Neural progenitor cell (in vitro differentiated cells): ENCODE measurements at regions not wholly inside any gene's neighbourhood (a gene's known extent, or its start where the extent isn't known, plus 50 kb on each side); places are given as distances from the start of the nearest gene placed in this dataset.

ENCODE experiments used
- DNase-seq: peaks from one replicate; pipeline ENCODE4 v3.0.0-alpha.2; 2016; ENCODE audit warnings: low spot score
- H2AFZ ChIP-seq: fragments of 200-600 bp; sonication (generic); replicated peaks from 2 replicates; pipeline ENCODE4 v1.6.1; 2016; ENCODE audit warnings: antibody characterized with exemption
- H3F3A ChIP-seq: fragments of 200-600 bp; sonication (generic); 2 replicates; pipeline ENCODE4 v1.6.1; 2016; ENCODE audit warnings: antibody characterized with exemption, low read depth
- H3K27ac ChIP-seq: fragments of 200-600 bp; sonication (generic); 2 replicates; pipeline ENCODE4 v1.5.1; 2016; ENCODE audit warnings: mild to moderate bottlenecking
- H3K27me3 ChIP-seq: fragments of 200-600 bp; sonication (generic); 2 replicates; pipeline ENCODE4 v1.6.1; 2016; ENCODE audit warnings: mild to moderate bottlenecking, moderate library complexity
- H3K36me3 ChIP-seq: fragments of 200-600 bp; sonication (generic); 2 replicates; pipeline ENCODE4 v1.5.1; 2016
- H3K4me1 ChIP-seq: fragments of 200-600 bp; sonication (generic); 2 replicates; pipeline ENCODE4 v1.6.1; 2016; ENCODE audit warnings: mixed run types
- H3K4me2 ChIP-seq: fragments of 200-600 bp; sonication (generic); 2 replicates; pipeline ENCODE4 v1.6.1; 2016
- H3K4me3 ChIP-seq: fragments of 200-600 bp; sonication (generic); 2 replicates; pipeline ENCODE4 v1.5.1; 2016
- H3K79me2 ChIP-seq: fragments of 200-600 bp; sonication (generic); 2 replicates; pipeline ENCODE4 v1.6.1; 2016; ENCODE audit warnings: low read depth
- H3K9ac ChIP-seq: fragments of 200-600 bp; sonication (generic); 2 replicates; pipeline ENCODE4 v1.6.1; 2016
- H3K9me3 ChIP-seq: fragments of 200-600 bp; sonication (generic); 2 replicates; pipeline ENCODE4 v1.5.1; 2016; ENCODE audit warnings: low read depth
- H4K20me1 ChIP-seq: fragments of 200-600 bp; sonication (generic); 2 replicates; pipeline ENCODE4 v1.6.1; 2016; ENCODE audit warnings: low read depth
- H3K27ac Mint-ChIP-seq: 3 replicates; pipeline ENCODE4 v1.8.0; 2021; ENCODE audit warnings: mixed read lengths
- H3K27me3 Mint-ChIP-seq: 2 replicates; pipeline ENCODE4 v1.8.0; 2022; ENCODE audit warnings: low read depth, mild to moderate bottlenecking, inconsistent platforms, moderate library complexity, mixed read lengths; ENCODE audit not compliant: insufficient read depth
- H3K36me3 Mint-ChIP-seq: 3 replicates; pipeline ENCODE4 v1.8.0; 2021; ENCODE audit warnings: mixed read lengths
- H3K4me1 Mint-ChIP-seq: 3 replicates; pipeline ENCODE4 v1.8.0; 2021; ENCODE audit warnings: mixed read lengths
- H3K4me3 Mint-ChIP-seq: 3 replicates; pipeline ENCODE4 v1.8.0; 2021; ENCODE audit warnings: mild to moderate bottlenecking, moderate library complexity, mixed read lengths
- H3K9me3 Mint-ChIP-seq: 3 replicates; pipeline ENCODE4 v1.8.0; 2020; ENCODE audit warnings: mixed read lengths
- EZH2 ChIP-seq: fragments of 200-600 bp; sonication (generic); IDR thresholded peaks from 2 replicates; pipeline ENCODE4 v1.6.1; 2017; ENCODE audit warnings: antibody characterized with exemption, mild to moderate bottlenecking, moderate library complexity
- EZH2phosphoT487 ChIP-seq: fragments of 200-600 bp; sonication (generic); IDR thresholded peaks from 2 replicates; pipeline ENCODE4 v1.6.1; 2017; ENCODE audit warnings: antibody characterized with exemption
- TF ChIP-seq, protein P1 (sequence below): fragments of 200-600 bp; sonication (generic); IDR thresholded peaks from 2 replicates; pipeline ENCODE4 v1.5.1; 2017; ENCODE audit warnings: antibody characterized with exemption, mild to moderate bottlenecking

DNA sequence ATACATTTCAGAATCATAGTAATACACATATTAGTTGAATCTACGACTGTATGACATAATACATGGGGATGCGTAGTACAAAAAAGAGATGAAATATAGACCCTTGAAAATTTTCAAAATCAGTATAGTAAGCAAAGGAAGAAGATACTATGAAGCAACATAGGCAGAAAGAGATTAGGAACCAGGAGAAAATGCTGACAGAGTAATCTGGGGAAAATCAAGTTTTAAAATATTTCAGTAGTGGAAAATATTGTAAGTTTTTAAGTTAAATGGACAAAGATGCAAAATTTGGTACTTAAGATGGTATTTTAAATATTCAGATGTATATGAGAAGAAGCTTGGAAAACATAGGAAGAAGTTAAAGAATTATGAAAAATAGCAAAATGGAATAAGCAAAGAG lies 915.6 kb upstream of the LRFN5 start:
- Mint-ChIP-seq H3K4me1 (no peaks in the 10 kb centered on the region), H3K27me3 (peaks cover 2% of the 10 kb centered on the region), H3K9me3 (no peaks in the 10 kb centered on the region), H3K36me3 (no peaks in the 10 kb centered on the region), H3K27ac (no peak overlapping the region), H3K4me3 (no peak overlapping the region)
- H2AFZ ChIP-seq, result no peak overlapping the region
- no peak overlapping the region for H3K4me2 ChIP-seq
- no peaks in the 10 kb centered on the region for H3K27me3 ChIP-seq
- no peaks in the 10 kb centered on the region for H3K36me3 ChIP-seq
- no peaks in the 10 kb centered on the region for H3K79me2 ChIP-seq
- no peaks in the 10 kb centered on the region for H4K20me1 ChIP-seq
- TF ChIP-seq EZH2phosphoT487, result no peak
- TF ChIP-seq, protein P1, sequence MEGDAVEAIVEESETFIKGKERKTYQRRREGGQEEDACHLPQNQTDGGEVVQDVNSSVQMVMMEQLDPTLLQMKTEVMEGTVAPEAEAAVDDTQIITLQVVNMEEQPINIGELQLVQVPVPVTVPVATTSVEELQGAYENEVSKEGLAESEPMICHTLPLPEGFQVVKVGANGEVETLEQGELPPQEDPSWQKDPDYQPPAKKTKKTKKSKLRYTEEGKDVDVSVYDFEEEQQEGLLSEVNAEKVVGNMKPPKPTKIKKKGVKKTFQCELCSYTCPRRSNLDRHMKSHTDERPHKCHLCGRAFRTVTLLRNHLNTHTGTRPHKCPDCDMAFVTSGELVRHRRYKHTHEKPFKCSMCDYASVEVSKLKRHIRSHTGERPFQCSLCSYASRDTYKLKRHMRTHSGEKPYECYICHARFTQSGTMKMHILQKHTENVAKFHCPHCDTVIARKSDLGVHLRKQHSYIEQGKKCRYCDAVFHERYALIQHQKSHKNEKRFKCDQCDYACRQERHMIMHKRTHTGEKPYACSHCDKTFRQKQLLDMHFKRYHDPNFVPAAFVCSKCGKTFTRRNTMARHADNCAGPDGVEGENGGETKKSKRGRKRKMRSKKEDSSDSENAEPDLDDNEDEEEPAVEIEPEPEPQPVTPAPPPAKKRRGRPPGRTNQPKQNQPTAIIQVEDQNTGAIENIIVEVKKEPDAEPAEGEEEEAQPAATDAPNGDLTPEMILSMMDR, result no peak
- TF ChIP-seq EZH2, result no peak
- no peaks in the 10 kb centered on the region for H3F3A ChIP-seq
- H3K4me1 ChIP-seq, result no peaks in the 10 kb centered on the region
- DNase-seq, result no peak
- H3K4me3 ChIP-seq, result no peak overlapping the region
- H3K9ac ChIP-seq, result no peak overlapping the region
- H3K27ac ChIP-seq, result no peak overlapping the region
- H3K9me3 ChIP-seq, result no peaks in the 10 kb centered on the region

DNA sequence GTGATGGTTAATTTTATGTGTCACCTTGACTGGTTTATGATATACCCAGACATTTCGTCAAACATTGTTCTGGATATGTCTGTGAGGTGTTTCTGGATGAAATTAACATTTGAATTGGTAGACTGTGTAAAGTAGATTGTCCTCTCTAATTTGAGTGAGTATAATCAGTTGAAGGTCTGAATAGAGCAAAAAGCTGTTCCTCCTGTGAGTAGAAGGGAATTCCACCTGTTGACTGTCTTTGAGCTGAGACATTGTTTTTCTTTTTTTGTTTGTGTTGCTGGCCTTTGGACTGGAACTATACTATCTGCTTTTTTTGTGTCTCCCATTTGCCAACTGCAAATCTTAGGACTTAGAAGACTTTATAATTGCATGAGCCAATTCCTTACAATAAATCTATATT lies 920.9 kb upstream of the LRFN5 start:
- H3K9me3 ChIP-seq, result no peaks in the 10 kb centered on the region
- H3K36me3 Mint-ChIP-seq, result no peaks in the 10 kb centered on the region
- no peak for DNase-seq
- H4K20me1 ChIP-seq, result no peaks in the 10 kb centered on the region
- H3K9ac ChIP-seq, result no peak overlapping the region
- no peaks in the 10 kb centered on the region for H3F3A ChIP-seq
- no peaks in the 10 kb centered on the region for H3K4me1 Mint-ChIP-seq
- no peak overlapping the region for H3K27ac Mint-ChIP-seq
- no peak overlapping the region for H3K27ac ChIP-seq
- H3K27me3 Mint-ChIP-seq, result no peaks in the 10 kb centered on the region
- H2AFZ ChIP-seq, result no peak overlapping the region
- no peaks in the 10 kb centered on the region for H3K79me2 ChIP-seq
- no peaks in the 10 kb centered on the region for H3K27me3 ChIP-seq
- H3K4me1 ChIP-seq, result no peaks in the 10 kb centered on the region
- no peaks in the 10 kb centered on the region for H3K36me3 ChIP-seq
- H3K4me2 ChIP-seq, result no peak overlapping the region
- H3K9me3 Mint-ChIP-seq, result no peaks in the 10 kb centered on the region
- no peak overlapping the region for H3K4me3 Mint-ChIP-seq
- TF ChIP-seq, protein P1, result no peak
- TF ChIP-seq EZH2 (no peak), EZH2phosphoT487 (no peak)
- H3K4me3 ChIP-seq, result no peak overlapping the region

DNA sequence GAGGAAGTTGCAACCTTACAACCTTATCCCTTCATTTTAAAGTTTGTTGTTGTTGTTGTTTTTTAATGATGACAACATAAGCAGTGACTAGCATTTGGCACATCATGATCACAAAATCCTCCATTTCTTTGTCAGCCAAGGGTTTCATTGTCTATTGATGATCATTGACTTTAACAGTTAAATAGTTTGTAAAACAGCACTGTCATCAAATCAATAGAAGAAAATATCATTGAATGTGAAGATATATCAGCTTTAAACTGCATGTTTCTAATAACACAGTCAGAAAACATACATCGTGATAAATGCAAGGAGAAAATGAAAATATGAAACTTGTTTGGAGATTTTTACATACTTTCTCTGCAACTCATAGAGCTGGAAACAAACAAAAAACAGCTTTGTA lies 922.3 kb upstream of the LRFN5 start:
- Histone ChIP-seq H3F3A (no peaks in the 10 kb centered on the region), H2AFZ (no peak overlapping the region), H3K27ac (no peak overlapping the region), H3K27me3 (no peaks in the 10 kb centered on the region), H3K79me2 (no peaks in the 10 kb centered on the region), H3K4me2 (no peak overlapping the region), H3K36me3 (no peaks in the 10 kb centered on the region), H3K4me3 (no peak overlapping the region), H3K4me1 (no peaks in the 10 kb centered on the region), H3K9ac (no peak overlapping the region), H4K20me1 (no peaks in the 10 kb centered on the region), H3K9me3 (no peaks in the 10 kb centered on the region)
- no peak overlapping the region for H3K27ac Mint-ChIP-seq
- no peaks in the 10 kb centered on the region for H3K4me1 Mint-ChIP-seq
- no peak for DNase-seq
- H3K4me3 Mint-ChIP-seq, result no peak overlapping the region
- no peaks in the 10 kb centered on the region for H3K27me3 Mint-ChIP-seq
- no peaks in the 10 kb centered on the region for H3K9me3 Mint-ChIP-seq
- H3K36me3 Mint-ChIP-seq, result no peaks in the 10 kb centered on the region
- no peak for TF ChIP-seq EZH2
- TF ChIP-seq EZH2phosphoT487, result no peak
- TF ChIP-seq, protein P1, result no peak
